ENCODE measurements at regions not wholly inside any gene's neighbourhood (a gene's known extent, or its start where the extent isn't known, plus 50 kb on each side); places are given as distances from the start of the nearest gene placed in this dataset.
A peak's percentile ranks its signal among the peaks of the same experiment; 100 is the strongest.

- ATAC-seq (peak; percentile 2 to 8 (median 2)), FAIRE-seq (no peak), DNase-seq (no peak)
- TF ChIP-seq CTCF (IDR thresholded peaks at IDR 0.05): no peak
- Histone ChIP-seq H3K4me1 (peaks cover 0 to 5% (median 4%) of the 10 kb centered on the region in 3 donors), H3K4me3 (peak overlapping the region in 3 of 4 donors; percentile 46 to 67 (median 56)), H3K27me3 (no peaks in the 10 kb centered on the region), H3K9me3 (no peaks in the 10 kb centered on the region), H3K27ac (peak overlapping the region; percentile 96 to 99 (median 98)), H3K36me3 (no peaks in the 10 kb centered on the region)
- intact Hi-C loops (cut with DNase I): no loop called here
- 9 to 20% methylated on average over 14 of the region's 14 CpGs for WGBS, 2 donors
These were observed 134.1 kb upstream of the KRAS start for GRCh38 chr12:25384893-25385248.

GRCh38 chr12:25384038-25384892 is 133.5 kb upstream of the KRAS start:
- Histone ChIP-seq H3K4me1 (peaks cover 0 to 5% (median 4%) of the 10 kb centered on the region in 3 donors), H3K36me3 (no peaks in the 10 kb centered on the region), H3K9me3 (no peaks in the 10 kb centered on the region), H3K27me3 (no peaks in the 10 kb centered on the region), H3K4me3 (peak overlapping the region in 1 of 4 donors; percentile 56), H3K27ac (peak overlapping the region in 2 of 4 donors; percentile 99)
- TF ChIP-seq CTCF (IDR thresholded peaks at IDR 0.05): no peak
- intact Hi-C loops (cut with DNase I): no loop called here
- no peak for ATAC-seq
- no peak for DNase-seq
- 69 to 77% methylated on average over 18 of the region's 18 CpGs for WGBS, 2 donors
- FAIRE-seq: no peak

DNA sequence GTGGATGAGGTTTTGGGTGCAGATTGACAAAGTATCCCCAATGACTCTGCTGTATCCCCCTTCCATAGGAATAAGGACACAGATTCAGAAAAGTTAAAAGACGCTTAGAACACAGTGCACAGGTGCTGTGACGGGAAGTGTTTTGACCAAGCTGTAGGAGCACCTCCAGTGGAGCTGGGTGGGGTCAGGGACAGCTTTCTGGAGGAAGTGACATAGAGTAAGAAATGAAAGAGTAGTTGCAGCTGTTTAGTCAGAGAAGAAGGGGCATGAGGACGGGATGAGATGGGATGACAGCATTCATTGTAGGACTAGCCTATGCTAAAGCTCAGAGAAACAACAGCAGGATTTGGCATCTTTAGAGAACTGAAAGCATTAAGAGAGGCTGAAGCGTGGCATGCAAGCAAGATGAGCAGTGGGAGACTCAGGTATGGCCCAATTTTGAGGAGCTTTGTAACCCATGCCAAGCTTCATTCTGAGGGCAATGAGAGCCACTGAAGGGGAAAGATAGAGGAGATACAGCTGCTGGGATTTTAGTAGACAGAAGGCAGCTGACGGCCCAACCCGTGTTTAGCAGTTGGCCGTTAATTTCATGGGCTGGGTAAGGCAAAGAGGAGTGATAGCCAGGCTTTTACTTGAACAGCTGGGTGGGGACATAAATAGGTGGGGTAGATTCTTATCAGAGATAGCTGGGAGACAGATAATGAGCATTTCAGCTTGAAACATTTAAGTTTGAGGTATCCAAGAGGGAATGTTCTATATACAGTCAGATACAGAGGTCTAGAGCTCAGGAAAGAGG is 131.8 kb upstream of the KRAS start:
- 84 to 85% methylated on average over 7 of the region's 7 CpGs for WGBS, 2 donors
- Histone ChIP-seq H3K36me3 (no peaks in the 10 kb centered on the region), H3K9me3 (no peaks in the 10 kb centered on the region), H3K27ac (no peak overlapping the region), H3K4me1 (peaks cover 0 to 5% (median 4%) of the 10 kb centered on the region in 3 donors), H3K27me3 (no peaks in the 10 kb centered on the region), H3K4me3 (no peak overlapping the region)
- intact Hi-C loops (cut with DNase I): no loop called here
- no peak for FAIRE-seq
- no peak for DNase-seq
- no peak for ATAC-seq
- no peak for TF ChIP-seq CTCF (IDR thresholded peaks at IDR 0.05)

DNA sequence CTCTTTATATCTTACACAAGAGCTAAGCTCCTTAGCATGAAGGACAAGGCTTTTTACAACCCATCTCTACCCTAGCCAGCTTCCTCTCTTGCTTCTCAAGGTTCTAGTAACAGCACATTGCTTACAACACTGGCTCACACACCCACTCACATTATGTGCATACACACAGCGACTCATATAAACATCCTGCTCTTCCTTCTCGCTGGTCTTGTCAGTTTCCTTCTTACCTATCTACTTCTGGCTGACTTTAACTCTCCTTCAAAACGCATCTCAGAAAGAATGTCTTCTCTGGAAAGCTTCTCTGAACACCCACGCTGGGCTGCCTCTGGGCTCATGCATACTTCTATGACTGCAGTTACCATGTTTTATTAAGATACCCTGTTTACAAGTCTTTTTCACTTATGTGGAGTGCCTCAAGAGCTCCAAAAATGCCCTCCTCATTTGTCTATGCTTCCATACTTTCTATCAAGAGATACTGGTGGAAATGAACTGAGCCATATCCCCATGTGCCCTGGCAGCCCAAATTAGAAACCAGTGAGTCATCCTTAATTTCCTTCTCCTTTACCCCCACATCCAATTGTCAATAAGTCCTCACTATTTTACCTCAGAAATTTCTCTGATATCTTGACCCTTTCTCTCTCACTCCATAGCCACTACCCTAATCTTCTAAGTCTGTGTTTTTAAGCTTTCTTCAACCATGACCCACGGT is 126.9 kb upstream of the KRAS start:
- H3K4me3 ChIP-seq: no peak overlapping the region
- ATAC-seq (peak in 2 of 4 donors; percentile 44 to 59), DNase-seq (no peak), FAIRE-seq (no peak)
- H3K9me3 ChIP-seq: no peaks in the 10 kb centered on the region
- H3K27ac ChIP-seq: no peak overlapping the region
- WGBS, 2 donors: 74 to 85% methylated on average over 5 of the region's 5 CpGs
- intact Hi-C loops (cut with DNase I): no loop called here
- H3K27me3 ChIP-seq: no peaks in the 10 kb centered on the region
- H3K4me1 ChIP-seq: no peaks in the 10 kb centered on the region
- TF ChIP-seq CTCF (IDR thresholded peaks at IDR 0.05): no peak
- H3K36me3 ChIP-seq: no peaks in the 10 kb centered on the region
